Central memory CD8-positive, alpha-beta T cell (primary cell): ENCODE measurements at regions not wholly inside any gene's neighbourhood (a gene's known extent, or its start where the extent isn't known, plus 50 kb on each side); places are given as distances from the start of the nearest gene placed in this dataset.
A peak's percentile ranks its signal among the peaks of the same experiment; 100 is the strongest.
"Not testable (repeated sequence)": the region's sequence is repeated elsewhere in the genome, so short reads cannot be mapped to it uniquely, and the experiment has no call there.

Source experiments
- ATAC-seq: fragments of 150-1000 bp; cut with Tn5 transposase; replicated peaks from 2 replicates; pipeline ENCODE4 v1.10.0; 2022; ENCODE audit warnings: mild to moderate bottlenecking, moderate FRiP score, moderate number of reproducible peaks; ENCODE audit not compliant: poor library complexity, severe bottlenecking; ENCODE audit errors: extremely low read depth
- DNase-seq, 2 donors: peaks; one replicate each; pipeline ENCODE4 v3.0.0; 2021; ENCODE audit warnings: low spot score in 2 of 2
- H3K27ac Mint-ChIP-seq: one replicate; pipeline ENCODE4 v1.8.0; 2022; ENCODE audit warnings: low read depth, mild to moderate bottlenecking, moderate library complexity, mixed read lengths
- H3K27me3 Mint-ChIP-seq: one replicate; pipeline ENCODE4 v1.8.0; 2022; ENCODE audit warnings: mixed read lengths
- H3K36me3 Mint-ChIP-seq: one replicate; pipeline ENCODE4 v1.8.0; 2022; ENCODE audit warnings: mild to moderate bottlenecking, moderate library complexity, mixed read lengths; ENCODE audit not compliant: insufficient read depth
- H3K4me1 Mint-ChIP-seq: one replicate; pipeline ENCODE4 v1.8.0; 2022; ENCODE audit warnings: mixed read lengths
- H3K4me3 Mint-ChIP-seq: one replicate; pipeline ENCODE4 v1.8.0; 2022; ENCODE audit warnings: mild to moderate bottlenecking, moderate library complexity, mixed read lengths
- H3K9me3 Mint-ChIP-seq: one replicate; pipeline ENCODE4 v1.8.0; 2022; ENCODE audit warnings: mixed read lengths

GRCh38 chrX:95165-95564 is 186.0 kb upstream of the PLCXD1 start:
- H3K27ac Mint-ChIP-seq: peak overlapping the region; percentile 89
- H3K36me3 Mint-ChIP-seq, H3K9me3 Mint-ChIP-seq, H3K27me3 Mint-ChIP-seq, H3K4me1 Mint-ChIP-seq, DNase-seq: not testable (repeated sequence)
- peak; percentile 62 for ATAC-seq
- peak overlapping the region; percentile 32 for H3K4me3 Mint-ChIP-seq
